ENCODE measurements at regions not wholly inside any gene's neighbourhood (a gene's known extent, or its start where the extent isn't known, plus 50 kb on each side); places are given as distances from the start of the nearest gene placed in this dataset.

DNA sequence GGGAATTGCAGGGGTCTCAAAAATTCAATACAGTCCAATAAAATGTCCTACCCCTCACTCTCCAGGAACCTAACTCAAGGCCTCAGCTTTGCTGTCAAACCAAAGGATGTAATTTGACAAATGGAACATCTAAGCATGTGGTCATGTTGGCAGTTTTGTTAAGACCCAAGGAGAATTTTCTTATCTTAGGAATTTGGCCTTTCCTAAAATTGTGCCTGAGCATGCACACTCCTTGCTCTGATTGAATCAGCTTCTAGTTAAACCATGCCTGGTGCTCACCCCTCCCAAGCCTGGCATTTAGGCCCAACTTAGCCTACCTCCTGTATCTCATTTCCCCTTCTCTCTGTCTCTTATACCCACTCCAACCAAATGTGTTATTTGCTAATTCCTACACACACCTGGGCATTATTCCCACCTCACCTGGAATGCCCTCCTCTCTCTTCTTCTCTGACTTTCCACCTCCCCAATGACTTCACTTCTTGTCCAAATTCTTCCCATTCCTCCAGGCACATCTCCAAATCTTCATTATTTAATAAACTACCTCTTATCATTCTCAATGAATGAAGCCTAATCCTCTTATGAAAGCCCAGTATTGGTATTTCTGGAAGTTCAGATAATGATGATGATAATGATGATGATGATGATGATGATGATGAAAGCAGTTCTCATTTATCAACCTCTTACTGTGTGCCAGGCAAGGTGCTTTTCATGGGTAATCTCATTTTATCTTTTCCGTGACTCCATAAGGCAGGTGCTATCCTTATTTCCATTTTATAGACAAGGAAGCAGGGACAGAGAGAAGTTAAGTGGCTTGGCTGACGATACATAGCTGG lies 178.0 kb upstream of the IRX6 start (continued):
- TF ChIP-seq TEAD4 (IDR thresholded peaks at IDR 0.05; ENCODE audit: borderline replicate concordance, insufficient read depth), result no peak

DNA sequence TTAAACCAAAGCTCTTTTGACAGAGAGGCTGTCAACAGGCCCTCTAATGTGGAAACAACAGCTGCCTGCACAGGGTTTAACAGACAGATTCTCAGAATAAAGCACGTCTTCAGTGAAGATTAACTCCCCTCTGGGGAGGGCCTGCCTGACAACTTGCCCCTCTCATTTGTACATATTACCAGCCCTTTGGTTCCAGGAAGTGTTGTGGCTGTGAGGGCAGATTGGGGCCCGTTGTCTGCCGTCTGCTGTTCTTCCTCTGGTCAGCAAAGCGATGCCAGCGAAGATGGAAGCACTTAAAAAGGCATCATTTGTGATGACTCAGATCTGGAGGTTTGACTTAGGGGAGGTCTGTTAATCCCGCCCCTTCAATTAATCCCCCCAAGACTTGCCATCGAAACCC lies 177.0 kb upstream of the IRX6 start:
- H3K9ac ChIP-seq, result no peak overlapping the region

More for the DNA sequence above, 177.0 kb upstream of the IRX6 start:
- Histone ChIP-seq H3F3A (replicated peaks; ENCODE audit: insufficient read depth) (no peaks in the 10 kb centered on the region), H3K4me1 (ENCODE audit: control insufficient read depth in 1 of 2, insufficient read depth in 2 of 2, low read depth in 1 of 2, low read length in 1 of 2) (no peaks in the 10 kb centered on the region; a peak in 1 of 4 replicates), H3K4me3 (ENCODE audit: low read depth in 2 of 2, low read length in 1 of 2) (no peak overlapping the region), H3K27me3 (ENCODE audit: insufficient read depth) (no peaks in the 10 kb centered on the region), H3K36me3 (replicated peaks in 1 of 2; ENCODE audit: control insufficient read depth in 1 of 2, insufficient read depth in 2 of 2, low read length in 1 of 2) (no peaks in the 10 kb centered on the region), H3K27ac (ENCODE audit: low read depth in 2 of 2, low read length in 1 of 2) (no peak overlapping the region), H2AFZ (ENCODE audit: low read depth) (no peak overlapping the region), H3K79me2 (ENCODE audit: insufficient read depth) (no peaks in the 10 kb centered on the region), H3K9me3 (no peaks in the 10 kb centered on the region), H3K4me2 (no peak overlapping the region), H3K9me2 (no peaks in the 10 kb centered on the region), H4K20me1 (ENCODE audit: insufficient read depth) (no peaks in the 10 kb centered on the region)
- 30% methylated on average over 4 of the region's 7 CpGs for WGBS (ENCODE audit: low lambda C conversion rate)
- POLR2A ChIA-PET, result no interaction called here
- no peak for DNase-seq
- CTCF ChIA-PET, result interaction anchor here (0.7 kb wide), 1 partner anchor 87 kb away, joined by 3 read pairs; no protein-coding TSS in a partner anchor
- TF ChIP-seq JUND (IDR thresholded peaks at IDR 0.05), result no peak
- TF ChIP-seq, protein P1, sequence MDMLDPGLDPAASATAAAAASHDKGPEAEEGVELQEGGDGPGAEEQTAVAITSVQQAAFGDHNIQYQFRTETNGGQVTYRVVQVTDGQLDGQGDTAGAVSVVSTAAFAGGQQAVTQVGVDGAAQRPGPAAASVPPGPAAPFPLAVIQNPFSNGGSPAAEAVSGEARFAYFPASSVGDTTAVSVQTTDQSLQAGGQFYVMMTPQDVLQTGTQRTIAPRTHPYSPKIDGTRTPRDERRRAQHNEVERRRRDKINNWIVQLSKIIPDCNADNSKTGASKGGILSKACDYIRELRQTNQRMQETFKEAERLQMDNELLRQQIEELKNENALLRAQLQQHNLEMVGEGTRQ (IDR thresholded peaks at IDR 0.05; ENCODE audit: borderline replicate concordance, low read depth, low read length), result no peak
- no peak for TF ChIP-seq RCOR1 (IDR thresholded peaks at IDR 0.05; ENCODE audit: low read length)
- no peak for TF ChIP-seq SMC3 (IDR thresholded peaks at IDR 0.05; ENCODE audit: low read depth, low read length)
- TF ChIP-seq SIN3A (IDR thresholded peaks at IDR 0.05; ENCODE audit: borderline replicate concordance, low read depth, low read length), result no peak
- TF ChIP-seq, protein P2, sequence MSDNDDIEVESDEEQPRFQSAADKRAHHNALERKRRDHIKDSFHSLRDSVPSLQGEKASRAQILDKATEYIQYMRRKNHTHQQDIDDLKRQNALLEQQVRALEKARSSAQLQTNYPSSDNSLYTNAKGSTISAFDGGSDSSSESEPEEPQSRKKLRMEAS (IDR thresholded peaks at IDR 0.05; ENCODE audit: low read depth), result no peak
- TF ChIP-seq, protein P3, sequence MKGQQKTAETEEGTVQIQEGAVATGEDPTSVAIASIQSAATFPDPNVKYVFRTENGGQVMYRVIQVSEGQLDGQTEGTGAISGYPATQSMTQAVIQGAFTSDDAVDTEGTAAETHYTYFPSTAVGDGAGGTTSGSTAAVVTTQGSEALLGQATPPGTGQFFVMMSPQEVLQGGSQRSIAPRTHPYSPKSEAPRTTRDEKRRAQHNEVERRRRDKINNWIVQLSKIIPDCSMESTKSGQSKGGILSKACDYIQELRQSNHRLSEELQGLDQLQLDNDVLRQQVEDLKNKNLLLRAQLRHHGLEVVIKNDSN (IDR thresholded peaks at IDR 0.05; ENCODE audit: borderline replicate concordance, low read depth), result no peak
- TF ChIP-seq FOXM1 (IDR thresholded peaks at IDR 0.05; ENCODE audit: low read depth), result no peak
- TF ChIP-seq CHD2 (IDR thresholded peaks at IDR 0.05; ENCODE audit: low read length, partially characterized antibody), result no peak
- TF ChIP-seq EP300 (IDR thresholded peaks at IDR 0.05; ENCODE audit: borderline replicate concordance in 1 of 2, low read depth in 1 of 2, low read length in 1 of 2), result no peak
- no peak for TF ChIP-seq GABPA (IDR thresholded peaks at IDR 0.05; ENCODE audit: low read depth)
- TF ChIP-seq, protein P4, sequence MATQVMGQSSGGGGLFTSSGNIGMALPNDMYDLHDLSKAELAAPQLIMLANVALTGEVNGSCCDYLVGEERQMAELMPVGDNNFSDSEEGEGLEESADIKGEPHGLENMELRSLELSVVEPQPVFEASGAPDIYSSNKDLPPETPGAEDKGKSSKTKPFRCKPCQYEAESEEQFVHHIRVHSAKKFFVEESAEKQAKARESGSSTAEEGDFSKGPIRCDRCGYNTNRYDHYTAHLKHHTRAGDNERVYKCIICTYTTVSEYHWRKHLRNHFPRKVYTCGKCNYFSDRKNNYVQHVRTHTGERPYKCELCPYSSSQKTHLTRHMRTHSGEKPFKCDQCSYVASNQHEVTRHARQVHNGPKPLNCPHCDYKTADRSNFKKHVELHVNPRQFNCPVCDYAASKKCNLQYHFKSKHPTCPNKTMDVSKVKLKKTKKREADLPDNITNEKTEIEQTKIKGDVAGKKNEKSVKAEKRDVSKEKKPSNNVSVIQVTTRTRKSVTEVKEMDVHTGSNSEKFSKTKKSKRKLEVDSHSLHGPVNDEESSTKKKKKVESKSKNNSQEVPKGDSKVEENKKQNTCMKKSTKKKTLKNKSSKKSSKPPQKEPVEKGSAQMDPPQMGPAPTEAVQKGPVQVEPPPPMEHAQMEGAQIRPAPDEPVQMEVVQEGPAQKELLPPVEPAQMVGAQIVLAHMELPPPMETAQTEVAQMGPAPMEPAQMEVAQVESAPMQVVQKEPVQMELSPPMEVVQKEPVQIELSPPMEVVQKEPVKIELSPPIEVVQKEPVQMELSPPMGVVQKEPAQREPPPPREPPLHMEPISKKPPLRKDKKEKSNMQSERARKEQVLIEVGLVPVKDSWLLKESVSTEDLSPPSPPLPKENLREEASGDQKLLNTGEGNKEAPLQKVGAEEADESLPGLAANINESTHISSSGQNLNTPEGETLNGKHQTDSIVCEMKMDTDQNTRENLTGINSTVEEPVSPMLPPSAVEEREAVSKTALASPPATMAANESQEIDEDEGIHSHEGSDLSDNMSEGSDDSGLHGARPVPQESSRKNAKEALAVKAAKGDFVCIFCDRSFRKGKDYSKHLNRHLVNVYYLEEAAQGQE (IDR thresholded peaks at IDR 0.05; ENCODE audit: low read depth, low read length), result no peak
- TF ChIP-seq RXRA (IDR thresholded peaks at IDR 0.05; ENCODE audit: borderline replicate concordance, low read depth), result no peak

All from SK-N-SH (cell line).